HG02981 (cell line): ENCODE measurements at regions not wholly inside any gene's neighbourhood (a gene's known extent, or its start where the extent isn't known, plus 50 kb on each side); places are given as distances from the start of the nearest gene placed in this dataset.
"Not testable (repeated sequence)": the region's sequence is repeated elsewhere in the genome, so short reads cannot be mapped to it uniquely, and the experiment has no call there.

Experiments used
- ATAC-seq: cut with Tn5 transposase; IDR thresholded peaks from one replicate; pipeline ENCODE4 v1.9.1; 2021; ENCODE audit warnings: mild to moderate bottlenecking, moderate library complexity; ENCODE audit not compliant: unreplicated experiment

DNA sequence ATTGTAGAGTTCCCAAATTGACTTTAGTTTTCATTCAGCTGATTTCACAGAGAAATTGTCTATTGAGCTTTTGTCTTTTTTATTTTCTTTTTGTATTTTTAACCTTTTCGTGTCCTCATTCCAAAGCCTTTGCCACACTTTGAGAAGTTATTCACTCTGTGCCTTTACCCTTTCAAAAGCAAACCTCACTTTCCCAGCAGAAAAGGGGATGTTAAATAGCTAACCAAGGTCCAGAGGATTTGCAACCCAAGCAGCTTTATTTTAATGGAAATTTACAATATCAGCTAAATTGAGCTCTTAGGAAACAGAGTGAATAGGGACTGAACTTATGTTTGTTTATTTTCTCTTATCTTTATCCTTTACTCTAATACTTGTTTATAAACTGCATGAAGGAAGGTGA lies 428.8 kb downstream of the PCDH7 start:
- no peak for ATAC-seq

DNA sequence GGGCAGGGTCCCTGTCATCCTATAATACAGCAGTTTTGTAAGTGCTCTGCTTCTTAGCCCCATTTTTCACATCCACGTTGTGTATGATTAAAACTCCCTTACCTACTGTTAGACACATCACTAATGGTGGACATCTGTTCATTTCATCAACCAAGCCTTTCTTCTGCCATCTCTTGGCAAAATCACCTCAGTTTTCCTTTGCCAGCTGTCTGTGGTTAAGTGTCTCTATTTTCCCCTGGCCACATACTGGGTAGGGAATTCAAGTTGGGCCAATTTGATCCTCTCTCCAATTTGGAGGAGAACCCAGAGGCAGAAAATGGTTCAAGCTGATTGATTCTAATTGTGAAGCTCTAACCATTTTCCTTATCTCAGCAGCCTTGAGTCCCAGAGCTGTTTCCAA lies 436.1 kb downstream of the PCDH7 start:
- no peak for ATAC-seq

DNA sequence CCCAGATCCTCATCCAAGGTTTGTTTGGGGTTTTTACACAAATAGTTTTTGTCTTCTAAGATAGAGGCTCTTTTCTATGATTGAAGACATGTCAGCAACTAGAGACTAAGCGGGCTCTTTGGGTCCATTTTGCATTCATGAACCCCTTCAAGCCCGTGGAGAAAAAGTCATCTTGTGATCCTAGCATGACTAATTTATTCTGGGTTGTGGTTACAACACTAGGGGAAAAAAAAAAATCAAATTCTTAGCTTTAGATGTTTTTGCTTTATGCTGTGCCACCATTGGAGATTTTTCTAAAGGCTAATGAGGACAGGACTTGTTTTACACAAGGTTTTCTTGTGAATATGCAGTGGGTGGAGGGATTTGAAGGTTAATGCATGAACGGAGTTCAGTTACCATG lies 440.0 kb downstream of the PCDH7 start:
- ATAC-seq: no peak

DNA sequence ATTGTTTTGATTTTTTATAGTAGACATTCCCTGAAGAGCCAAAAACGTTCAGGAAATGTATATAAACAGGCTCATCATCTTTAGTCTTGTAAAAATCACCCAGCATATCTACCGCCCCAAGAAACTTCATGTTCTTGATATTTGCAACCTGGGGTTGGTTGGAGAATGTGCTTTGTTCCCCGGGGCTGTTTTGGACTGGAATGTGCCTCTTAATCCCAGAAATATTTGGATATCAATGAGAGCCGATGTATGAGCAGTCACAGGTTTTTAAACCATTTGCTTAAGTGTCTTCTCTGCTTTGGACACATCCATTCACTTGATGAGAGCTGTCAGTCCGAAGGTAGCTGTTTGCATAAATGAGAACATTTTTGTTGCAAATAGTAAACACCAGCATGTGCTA lies 449.7 kb downstream of the PCDH7 start:
- ATAC-seq: no peak

DNA sequence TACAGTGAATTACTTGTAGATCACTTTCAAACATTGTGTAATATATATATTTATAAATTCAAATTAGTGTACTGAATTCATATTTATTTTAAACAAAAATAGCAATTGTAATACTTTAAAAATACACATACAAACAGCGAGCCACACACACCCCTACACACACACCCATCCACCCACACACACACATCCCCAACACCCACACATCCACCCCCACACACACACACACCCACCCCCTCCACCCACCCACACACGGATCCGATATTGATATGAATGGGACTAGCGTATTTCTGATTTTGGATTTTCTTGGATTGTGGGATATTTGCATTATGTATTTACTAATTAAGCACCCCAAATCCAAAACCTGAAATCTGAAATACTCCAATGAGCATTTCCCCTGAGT lies 451.2 kb downstream of the PCDH7 start:
- no peak for ATAC-seq

DNA sequence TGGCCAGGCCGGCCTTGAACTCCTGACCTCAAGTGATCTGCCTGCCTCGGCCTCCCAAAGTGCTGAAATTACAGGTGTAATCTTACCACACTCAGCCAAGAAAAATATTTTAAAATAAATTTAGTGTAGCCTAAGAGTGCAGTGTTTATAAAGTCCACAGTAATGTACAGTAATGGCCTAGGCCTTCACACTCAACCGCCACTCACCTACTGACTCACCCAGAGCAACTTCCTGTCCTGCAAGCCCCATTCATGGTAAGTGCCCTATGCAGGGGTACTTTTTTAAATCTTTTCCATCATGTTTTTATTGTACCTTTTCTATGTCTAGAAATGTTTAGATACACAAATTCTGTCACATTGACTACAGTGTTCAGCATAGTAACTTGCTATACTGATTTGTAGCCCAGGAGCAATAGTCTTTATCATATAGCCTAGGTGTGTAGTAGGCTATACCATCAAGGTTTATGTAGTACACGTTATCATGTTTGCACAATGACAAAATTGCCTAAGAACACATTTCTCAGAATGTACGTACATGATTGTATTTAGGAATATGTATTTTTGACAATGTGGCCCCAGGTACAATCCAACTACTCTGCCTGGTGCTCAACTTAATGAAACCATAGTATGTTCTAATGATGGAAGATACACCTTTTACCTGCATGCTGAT lies 455.2 kb downstream of the PCDH7 start:
- ATAC-seq: no peak

DNA sequence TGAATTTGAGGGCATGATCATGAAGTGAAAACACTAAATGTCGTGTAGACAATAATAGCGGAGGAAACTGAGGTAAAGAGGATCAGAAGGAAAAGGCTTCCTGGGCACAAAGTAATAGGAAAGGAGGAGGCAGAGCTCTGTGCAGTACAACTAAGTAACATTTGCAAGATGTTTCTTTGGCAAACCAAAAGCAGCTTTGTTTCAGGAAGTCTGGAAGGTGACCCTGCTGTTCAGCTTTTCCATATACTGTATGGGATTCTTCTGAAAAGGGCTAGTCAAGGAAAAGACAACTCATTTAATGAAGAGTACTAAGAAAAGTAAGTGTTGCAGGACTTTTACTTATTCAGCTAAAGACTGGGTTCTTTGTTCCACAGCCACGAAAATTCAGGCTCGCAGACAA lies 463.1 kb downstream of the PCDH7 start:
- no peak for ATAC-seq

DNA sequence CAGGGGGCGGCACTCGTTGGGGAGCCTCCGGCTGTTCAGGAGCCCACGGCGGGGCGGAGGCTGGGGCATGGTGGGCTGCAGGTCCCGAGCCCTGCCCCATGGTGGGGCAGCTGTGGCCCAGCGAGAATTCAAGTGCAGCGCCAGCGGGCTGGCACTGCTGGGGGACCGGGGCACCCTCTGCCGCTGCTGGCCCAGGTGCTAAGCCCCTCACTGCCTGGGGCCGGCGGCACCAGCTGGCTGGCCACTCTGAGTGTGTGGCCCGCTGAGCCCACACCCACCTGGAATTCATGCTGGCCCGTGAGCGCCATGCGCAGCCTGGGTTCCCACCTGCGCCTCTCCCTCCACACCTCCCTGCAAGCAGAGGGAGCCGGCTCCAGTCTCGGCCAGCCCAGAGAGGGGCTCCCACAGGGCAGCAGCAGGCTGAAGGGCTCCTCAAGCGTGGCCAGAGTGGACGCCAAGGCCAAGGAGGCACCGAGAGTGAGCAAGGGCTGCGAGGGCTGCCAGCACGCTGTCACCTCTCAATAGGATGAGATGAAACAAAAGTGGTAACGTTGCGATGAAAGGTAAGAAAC lies 464.9 kb downstream of the PCDH7 start:
- ATAC-seq: no peak

DNA sequence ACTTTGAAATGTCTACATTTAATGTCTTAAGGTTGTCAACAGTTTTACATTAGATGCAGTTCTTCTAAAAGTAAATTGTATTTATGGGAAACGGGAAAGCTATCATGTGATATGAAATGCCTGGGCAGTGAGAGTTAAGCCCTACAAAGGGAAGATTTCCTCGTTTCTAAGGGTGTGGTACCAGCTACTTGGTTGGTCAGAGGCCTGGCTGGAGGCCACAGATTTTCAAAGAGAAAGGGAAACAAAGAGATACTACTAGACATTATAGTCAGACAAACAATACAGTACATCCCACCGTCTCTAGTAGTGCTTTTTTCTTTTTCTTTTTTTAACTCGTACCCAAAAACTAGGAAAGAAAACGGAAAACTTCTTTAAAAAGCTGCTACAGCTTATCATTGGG lies 467.8 kb downstream of the PCDH7 start:
- no peak for ATAC-seq

DNA sequence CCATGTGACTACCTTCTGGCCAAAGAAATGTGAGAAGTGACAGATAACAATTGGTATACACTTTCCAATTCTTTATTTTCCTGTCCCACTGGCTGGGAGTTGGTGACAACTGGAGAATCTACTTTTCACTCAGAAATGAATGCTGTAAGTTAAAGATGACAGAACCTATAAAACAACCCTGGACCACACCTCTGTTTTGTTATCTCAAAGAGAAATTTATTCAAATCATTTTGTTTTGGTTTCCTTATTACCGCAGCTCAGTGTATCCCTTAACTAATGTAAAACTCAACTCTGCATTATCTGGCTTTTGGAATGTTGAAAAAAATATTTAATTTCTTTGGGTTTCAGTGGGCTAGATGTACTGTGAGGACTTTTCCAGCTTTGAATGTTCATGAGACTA lies 469.8 kb downstream of the PCDH7 start:
- no peak for ATAC-seq

DNA sequence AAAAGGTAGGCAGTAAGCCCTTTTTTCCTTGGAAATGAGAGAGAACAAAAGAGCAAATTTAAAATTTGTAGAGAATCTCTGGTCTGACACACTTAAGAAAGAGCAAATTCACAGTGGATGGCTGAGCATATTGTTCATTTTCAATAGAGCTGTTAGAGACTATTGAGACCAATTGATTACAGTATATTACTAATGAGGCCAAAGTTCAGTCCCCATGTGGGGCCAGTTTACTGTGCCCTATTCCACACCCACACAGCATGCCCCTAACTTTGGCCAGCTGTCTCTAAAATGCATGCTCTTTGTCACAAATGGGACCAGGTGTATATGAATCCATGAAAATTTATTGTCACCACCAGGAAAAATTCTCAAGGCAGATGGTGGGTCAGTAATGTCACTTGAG lies 470.5 kb downstream of the PCDH7 start:
- ATAC-seq: no peak

DNA sequence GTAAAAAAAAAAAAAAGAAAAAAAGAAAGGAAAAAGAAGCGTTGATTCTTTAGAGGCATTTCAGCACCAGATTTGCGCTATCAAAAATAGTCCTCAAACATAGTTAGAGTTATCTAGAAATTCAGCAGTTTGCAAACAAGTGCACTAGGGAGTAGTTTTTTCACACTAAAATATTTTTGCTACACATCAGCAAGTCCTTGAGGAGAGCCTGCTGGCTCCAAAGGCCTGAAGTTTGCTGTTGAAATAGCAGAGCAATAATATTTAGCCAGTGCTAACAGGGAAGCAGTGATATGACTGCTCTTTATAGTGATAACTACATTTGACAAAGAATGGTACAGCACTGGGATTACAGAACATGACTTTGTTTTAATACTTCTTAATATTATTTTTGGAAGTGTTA lies 472.2 kb downstream of the PCDH7 start:
- no peak for ATAC-seq

DNA sequence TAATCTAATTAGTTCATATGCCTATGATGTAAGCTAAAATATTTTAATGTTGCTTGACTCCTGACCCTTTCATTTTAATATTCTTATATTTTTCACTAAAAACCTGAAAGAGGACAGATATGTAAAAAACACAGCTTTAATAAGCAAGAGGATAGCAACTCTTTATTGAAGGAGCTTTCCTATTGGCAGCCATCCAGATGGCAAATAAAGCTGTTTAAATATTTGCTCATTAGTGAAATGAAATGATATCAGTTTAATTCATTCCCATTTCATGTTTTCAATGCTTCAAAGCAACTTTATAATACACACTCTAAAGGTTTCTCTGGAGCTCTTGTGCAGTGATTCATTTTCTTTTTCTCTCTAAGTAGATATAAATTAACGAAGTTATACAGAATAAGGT lies 473.4 kb downstream of the PCDH7 start:
- ATAC-seq: no peak

DNA sequence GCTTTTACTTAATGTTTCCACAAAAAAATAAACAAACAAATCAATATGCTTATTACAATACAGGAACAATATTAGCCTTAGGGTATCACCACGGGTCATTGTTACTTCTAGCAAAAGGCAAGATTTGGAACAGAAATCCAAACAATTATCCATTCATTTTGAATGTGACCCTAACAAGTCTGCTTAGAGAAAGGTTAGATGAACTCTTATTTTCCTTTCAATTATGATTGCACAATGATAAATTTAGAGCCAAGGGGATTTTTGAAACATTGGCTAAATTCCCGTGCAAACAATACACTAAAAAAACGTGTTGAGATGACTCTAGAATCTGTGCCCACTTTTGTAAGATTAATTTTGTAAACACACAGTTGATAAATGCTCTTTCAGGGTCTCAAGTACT lies 474.7 kb downstream of the PCDH7 start:
- no peak for ATAC-seq

DNA sequence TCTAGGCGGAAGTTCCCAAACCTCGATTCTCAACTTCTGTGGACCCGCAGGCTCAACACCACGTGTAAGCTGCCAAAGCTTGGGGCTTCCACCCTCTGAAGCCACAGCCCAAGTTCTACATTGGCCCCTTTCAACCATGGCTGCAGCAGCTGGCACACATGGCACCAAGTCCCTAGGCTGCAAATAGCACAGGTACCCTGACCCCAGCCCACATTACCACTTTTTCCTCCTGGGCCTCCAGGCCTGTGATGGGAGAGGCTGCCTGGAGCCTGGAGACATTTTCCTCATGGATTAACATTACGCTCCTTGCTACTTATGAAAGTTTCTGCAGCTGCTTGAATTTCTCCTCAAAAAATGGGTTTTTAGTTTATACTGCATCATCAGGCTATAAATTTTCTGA lies 479.5 kb downstream of the PCDH7 start:
- ATAC-seq: no peak

DNA sequence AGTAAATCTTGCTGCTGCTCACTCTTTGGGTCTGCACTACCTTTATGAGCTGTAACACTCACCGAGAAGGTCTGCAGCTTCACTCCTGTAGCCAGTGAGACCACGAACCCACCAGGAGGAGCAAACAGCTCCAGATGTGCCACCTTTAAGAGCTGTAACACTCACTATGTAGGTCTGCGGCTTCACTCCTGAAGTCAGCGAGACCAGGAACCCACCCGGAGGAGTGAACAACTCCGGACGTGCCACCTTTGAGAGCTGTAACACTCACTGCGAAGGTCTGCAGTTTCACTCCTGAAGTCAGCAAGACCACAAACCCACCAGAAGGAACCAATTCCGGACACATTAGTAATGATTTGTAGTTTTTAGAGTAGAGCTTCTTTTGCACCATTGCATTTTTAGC lies 481.9 kb downstream of the PCDH7 start:
- not testable (repeated sequence) for ATAC-seq

DNA sequence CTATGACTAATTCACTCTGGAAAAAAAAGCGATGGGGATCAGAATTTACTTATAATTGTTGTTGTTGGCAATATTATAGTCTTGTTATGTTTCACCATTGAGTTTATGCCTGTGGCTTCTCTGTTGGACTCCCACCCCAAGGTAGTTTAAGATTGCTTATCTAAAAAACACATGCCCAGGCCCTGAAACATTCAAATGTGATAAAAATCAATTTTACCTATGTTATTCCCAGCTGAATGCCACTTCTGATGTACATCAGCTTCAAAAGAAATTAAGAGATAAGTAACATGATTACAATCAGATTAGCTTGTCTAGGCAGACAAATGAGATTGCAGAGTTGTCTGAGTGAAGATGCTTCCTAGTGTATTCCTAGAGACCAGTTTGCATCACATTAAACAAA lies 484.7 kb downstream of the PCDH7 start:
- ATAC-seq: no peak

DNA sequence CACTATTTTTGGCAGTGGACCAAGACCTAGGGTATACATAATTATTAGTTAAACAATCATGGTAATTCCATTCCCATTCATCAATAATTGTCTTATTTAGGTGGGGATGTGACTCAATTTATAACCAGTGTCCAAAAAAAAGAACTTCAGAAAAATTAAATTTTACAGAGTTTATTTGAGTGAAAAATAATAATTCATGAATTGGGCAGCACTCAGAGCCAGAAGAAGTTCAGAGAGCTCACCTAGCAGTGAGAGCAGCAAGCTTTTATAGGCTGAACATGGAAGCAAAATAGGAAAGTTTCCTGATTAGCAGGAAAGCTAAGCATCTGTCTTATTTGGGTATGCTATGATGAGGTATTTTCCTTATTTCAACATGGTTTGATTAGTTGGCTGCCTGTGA lies 500.8 kb downstream of the PCDH7 start:
- ATAC-seq: no peak

DNA sequence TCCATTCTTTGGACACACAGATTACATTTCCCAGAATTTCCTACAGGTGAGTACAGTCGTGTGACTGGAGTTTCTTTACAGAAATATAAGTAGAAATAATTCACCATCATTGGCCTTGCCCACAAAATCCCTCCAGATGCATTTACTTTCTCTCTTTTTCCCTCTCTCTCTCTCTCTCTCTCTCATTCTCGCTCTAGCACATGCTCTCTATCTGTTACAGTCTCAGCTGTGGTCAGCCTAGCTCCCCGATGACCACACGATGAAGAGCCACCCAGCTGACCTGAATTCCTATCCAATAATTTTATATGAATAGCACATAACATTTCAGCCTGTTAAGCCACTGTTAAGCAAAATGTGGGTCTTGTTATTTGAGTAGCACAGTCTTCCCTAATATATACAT lies 507.9 kb downstream of the PCDH7 start:
- no peak for ATAC-seq

DNA sequence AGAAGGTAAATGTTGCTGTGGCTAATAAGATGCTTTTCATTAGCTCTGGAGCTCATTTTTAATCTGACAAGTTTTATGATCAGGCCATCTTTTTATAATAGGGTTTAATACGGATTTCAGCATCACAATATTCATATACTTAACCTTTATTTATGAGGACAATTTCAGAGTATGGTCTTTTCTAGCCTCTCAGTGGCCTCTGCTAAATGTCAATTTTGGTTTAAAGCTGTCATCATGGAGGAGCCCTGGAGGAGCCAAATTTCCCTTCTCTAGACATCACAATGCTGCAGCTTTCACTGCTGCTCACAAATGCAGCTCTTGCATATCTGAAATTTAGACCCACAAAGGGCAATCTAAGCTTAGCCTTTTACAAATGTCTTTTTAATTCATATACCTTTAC lies 510.4 kb downstream of the PCDH7 start:
- no peak for ATAC-seq

DNA sequence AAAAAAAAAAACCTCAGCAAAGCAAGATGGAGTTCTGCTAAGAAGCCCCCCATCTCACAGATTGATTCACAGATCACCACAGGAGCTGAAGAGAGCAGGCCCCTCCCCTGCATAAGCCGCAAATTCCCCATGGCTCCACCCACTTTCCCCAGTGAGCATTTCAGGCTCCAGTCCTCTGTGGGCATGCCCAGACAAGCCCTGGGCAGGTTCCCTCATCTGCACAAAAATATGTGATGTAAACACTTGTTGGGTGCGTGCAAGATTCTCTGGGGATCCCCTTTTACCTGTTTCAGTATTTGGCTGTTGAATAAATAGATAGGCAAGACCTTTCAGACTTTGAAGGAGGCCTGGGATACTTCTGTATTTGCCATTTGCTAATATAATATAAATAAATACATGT lies 514.3 kb downstream of the PCDH7 start:
- peak; percentile 52 for ATAC-seq

DNA sequence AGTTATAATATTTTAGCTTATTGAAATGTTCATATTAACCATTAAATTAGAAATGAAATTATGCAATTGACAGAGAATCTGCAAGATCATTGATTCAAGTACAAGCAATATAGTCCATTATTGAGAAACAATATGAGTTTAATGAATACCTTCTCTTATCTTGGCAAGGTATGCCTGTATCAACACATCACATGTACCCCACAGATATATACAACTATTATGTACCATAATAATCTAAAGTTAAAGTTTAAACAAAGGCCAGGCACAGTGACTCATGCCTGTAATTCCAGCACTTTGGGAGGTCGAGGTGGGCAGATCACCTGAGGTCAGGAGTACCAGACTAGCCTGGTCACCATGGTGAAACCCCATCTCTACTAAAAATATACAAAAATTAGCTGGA lies 514.7 kb downstream of the PCDH7 start:
- ATAC-seq: no peak

DNA sequence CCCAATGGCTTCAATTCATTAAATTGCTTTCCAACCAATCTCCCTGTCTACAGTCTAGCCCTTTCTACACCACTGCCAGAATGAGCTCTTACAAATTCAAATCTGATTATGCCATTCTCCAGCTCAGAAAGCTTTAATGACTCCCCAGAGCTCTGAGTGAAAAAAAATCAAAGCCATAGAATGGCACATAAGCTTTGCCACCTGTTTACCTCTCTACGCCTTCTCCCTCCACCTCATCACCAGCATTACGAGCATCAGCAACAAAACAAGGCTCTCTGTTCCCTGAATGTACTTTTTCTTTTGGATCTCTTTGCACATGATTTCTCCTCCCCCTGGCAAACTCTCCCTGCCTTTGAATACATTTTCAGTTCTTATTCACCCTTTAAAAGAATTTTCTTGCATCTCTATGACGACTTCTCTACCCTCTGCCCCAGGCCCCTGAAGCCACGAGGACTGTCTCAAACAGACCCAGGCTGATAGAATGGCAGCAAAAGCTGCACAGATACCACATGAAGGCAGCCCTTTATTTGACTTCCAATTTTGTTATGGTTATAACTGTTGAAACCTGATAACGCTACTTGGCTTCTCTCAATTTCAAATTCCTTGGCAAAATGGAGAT lies 516.0 kb downstream of the PCDH7 start:
- ATAC-seq: no peak
